CD4-positive, alpha-beta T cell treated with Interleukin-17A for 4 hours (primary cell): ENCODE measurements at regions not wholly inside any gene's neighbourhood (a gene's known extent, or its start where the extent isn't known, plus 50 kb on each side); places are given as distances from the start of the nearest gene placed in this dataset.
"Not testable (repeated sequence)": the region's sequence is repeated elsewhere in the genome, so short reads cannot be mapped to it uniquely, and the experiment has no call there.

Experiments used
- DNase-seq: peaks from one replicate; pipeline ENCODE4 v3.0.0-alpha.2; 2020; ENCODE audit warnings: mixed read lengths

DNA sequence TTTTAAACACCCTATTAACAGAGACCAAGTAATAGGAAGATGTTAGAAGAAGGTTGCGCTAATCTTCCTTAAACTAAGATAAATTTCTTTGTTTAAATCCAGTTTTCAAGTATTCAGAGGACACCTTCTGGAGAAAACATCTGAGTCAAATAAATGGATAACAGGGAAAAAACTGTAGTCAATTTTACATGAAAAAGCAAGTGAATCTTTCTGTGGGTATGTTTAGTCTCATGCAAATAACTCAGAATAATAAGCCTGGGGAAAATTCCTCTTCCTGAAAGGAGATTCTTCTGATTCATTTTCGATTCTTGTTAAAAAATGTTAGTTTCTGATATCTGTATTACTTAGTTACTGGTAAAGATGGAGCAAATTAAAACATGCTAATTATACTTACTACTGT, 145.5 kb downstream of the CTH start:
- no peak for DNase-seq

GRCh38 chr1:70567167-70567566, 156.1 kb downstream of the CTH start:
- no peak for DNase-seq

DNA sequence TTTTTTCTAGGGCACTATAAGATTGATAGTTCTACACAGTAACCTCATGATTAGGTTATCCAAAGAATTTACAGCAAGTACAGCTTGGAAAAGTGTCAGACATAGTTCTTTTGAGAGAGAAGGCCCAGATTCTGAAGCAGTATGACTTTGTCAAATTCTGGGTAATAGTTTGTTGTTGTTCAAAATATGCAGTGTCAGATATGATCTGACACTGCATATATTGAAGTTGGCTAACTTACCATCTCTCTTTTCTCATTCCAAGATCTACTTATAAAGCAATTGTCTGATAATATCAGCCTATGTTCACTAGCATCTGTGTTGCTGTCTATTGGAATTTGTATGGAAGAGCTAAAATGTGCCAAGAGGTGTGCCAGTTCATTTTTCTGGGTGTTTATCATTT, 160.1 kb downstream of the CTH start:
- no peak for DNase-seq

DNA sequence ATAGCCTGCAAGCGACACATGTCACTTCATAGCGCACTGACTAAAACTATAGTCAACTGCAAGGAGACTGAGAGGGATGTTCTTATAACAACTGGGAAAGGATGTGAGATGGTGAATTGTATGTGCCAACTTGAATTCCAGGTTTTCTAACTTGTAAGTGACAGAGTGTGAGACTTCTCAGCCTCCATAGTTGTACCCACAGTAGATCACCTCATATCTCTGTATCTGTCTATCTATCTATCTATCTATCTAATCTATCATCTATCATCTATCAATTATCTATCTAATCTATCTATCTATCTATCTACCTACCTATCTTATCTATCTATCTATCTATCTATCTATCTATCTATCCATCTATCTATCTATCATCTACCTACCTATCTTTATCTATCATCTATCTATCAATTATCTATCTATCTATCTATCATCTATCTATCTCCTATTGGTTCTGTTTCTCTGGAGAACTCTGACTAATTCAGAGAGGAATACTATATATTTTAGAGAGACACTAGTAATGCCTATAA, 162.3 kb downstream of the CTH start:
- no peak for DNase-seq

DNA sequence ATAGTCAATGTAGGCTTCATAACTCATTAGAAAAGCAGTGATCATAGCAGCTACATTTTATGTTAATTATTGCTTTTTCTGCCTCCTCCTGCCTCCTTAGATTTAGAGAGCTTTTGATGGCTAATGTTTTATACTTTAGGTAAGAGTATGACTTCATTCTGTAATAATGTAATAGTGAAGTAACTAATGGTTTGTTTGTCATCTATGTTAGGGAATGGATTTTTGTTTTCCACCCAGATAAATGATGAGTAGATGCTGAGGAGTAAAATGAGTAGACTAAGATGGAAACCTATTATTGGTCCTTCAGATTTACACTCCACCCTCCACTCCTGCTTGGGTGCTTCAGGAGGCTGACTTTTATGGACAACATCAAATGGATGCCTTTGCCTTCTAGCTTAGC, 170.6 kb downstream of the CTH start:
- no peak for DNase-seq

- DNase-seq: no peak
Observed at GRCh38 chr1:70583522-70583921, 172.5 kb downstream of the CTH start.

DNA sequence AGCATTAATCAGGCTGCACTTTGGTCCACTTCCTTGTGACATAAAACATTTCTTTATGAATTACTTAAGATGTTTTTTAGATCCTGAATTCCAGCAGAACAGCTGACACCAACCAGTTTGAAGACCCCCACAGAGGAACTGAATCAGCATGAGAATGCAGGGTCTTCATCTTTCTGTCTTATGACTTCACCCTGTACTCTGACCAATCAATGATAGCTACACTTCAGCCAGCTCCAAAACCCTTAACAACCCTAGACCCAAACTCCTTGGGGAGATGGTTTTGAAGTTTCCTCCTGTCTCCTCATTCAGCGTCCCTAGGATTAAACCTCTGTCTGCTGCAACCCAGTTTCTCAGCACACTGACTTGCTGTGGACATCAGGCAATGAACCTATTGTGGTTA, 175.0 kb downstream of the CTH start:
- DNase-seq: no peak

DNA sequence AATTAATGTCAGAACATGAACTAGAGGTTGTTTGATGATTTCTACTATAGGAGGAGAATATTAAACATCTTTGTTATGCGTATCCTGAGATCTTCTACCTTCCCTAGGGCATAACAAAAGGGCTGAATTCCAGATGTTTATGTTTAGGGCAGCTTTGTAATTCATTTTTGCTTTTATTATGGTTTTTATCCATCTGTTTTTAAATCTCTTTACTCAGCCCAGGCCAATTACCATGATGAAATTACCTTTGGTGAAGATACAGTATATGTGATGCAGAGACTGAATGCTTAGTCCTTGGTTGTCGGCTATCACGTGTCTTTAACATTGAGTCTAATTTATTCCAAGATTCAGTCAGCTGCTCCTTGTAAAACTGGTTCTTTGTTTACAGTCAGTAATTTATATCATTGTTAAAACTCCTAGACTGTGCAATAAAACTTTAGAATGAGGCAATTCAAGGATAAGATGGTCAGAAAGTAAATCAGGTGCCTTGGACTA, 176.9 kb downstream of the CTH start:
- DNase-seq: no peak

GRCh38 chr1:70593551-70593950, 182.5 kb downstream of the CTH start:
- not testable (repeated sequence) for DNase-seq

- no peak for DNase-seq
Observed at GRCh38 chr1:70608815-70609214, 197.7 kb downstream of the CTH start.

DNA sequence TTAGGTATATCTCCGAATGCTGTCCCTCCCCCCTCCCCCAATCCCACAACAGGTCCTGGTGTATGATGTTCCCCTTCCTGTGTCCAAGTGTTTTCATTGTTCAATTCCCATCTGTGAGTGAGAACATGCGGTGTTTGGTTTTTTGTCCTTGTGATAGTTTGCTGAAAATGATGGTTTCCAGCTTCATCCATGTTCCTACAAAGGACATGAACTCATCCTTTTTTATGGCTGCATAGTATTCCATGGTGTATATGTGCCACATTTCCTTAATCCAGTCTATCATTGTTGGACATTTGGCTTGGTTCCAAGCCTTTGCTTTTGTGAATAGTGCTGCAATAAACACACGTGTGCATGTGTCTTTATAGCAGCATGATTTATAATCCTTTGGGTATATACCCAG, 199.1 kb downstream of the CTH start:
- DNase-seq: not testable (repeated sequence)

DNA sequence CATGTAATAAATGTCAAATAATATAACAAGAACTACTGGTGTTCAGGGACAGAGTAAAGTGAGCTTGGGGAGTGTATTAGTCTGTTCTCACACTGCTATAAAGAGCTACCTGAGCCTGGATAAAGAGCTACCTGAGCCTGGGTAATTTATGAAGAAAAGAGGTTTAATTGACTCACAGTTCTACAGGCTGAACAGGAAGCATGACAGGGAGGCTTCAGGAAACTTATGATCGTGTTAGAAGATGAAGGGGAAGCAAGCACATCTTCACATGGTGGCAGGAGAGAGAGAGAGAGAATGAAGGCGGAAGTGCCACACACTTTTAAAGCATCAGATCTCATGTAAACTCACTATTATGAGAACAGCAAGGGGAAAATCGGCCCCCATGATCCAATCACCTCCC, 205.9 kb downstream of the CTH start:
- no peak for DNase-seq

DNA sequence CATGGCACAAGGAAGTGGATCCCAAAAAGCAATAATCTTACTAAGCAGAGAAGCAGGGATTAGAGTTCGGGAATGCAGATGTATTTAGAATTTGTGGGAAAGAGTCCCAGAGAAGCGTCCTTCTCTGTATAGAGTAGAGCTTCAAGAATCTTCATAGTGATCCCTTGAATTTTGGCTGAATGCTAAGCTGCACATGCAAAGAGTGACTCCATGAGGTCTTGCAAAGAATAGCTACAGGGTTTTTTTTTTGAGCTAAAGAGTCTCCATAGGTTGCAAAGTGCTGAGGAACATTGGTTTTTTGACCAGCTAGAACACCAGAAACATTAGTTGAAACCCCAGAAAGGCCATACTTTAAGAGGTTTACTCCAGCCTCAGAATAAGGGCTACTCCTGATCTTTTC, 206.7 kb downstream of the CTH start:
- DNase-seq: no peak

GRCh38 chr1:70627910-70628309, 216.8 kb downstream of the CTH start:
- no peak for DNase-seq

DNA sequence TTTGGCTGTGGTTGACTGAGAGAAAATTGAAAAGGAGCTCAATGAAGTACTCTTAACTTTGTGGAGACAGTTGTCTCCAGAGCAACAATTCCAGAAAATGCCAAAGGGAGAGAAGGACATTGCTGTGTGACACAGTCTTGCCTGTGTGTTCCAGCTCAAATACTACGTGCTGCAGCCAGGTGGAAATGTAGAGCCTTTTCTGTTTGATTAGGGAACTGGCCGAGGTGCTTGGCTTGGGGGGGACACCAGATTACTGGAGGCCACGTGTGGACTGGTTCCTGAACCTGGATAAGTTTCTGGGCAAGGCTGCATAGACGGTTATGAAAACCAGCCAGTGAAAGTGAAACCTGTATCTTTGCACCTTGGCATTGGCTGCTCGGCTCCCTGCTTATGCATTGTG, 217.9 kb downstream of the CTH start:
- DNase-seq: no peak

DNA sequence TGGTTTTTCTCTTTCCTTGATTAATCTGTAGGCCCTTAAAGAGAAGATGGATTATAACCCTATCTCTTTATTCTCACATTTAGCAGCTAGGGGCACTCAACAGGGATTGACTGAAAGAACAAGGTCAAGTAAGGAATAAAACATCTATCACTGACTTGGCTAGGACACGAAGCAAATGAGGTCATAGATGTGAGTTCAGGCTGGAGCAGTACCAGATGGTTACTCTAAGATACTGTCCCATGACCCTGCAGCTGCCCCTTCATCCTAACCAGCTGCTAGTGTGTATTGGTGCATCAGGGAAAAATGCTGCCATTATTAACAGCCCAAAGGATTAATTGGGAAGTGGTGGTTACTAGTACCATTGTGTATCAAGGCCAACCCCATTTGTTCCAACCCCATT, 221.9 kb downstream of the CTH start:
- no peak for DNase-seq

DNA sequence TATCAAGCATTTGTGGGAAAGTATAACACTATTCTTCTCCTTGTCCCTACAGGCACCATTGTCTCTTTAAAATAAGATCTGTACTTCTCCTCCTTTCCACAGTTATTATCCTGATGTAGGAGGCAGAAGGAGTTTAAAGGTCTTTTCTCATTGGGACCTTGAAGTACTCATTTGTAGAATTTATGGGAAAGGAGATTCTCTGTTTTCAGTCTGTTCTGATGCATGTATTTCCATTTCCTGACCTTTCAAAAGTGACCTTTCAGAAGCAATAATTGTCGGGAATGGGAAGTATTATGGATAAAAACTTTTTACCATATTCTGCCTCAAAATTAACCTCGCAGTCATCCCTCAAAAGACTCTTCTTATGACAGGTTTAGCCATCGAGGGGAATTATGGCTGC, 224.8 kb downstream of the CTH start:
- no peak for DNase-seq

- DNase-seq: no peak
Observed at GRCh38 chr1:70641868-70642267, 230.8 kb downstream of the CTH start.

- DNase-seq: no peak
Observed at GRCh38 chr1:70656361-70656760, 245.3 kb downstream of the CTH start.

DNA sequence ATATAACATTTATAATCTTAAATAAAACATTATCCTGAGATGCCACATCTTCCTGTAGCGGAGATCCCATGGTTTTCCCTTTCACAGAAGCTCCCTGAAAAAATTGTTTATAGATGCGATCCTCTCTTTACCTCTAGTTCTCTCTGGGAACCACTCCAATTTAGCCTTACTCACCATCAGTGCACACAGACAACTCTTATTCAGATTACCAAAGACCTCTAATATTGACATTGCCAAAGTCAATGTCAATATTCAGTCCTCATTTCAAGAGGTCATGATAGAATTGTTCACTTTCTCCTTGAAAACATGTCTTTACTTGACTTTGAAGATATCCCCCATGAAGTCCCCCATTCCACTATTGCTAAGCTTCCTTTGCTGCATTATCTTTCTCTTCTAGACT, 248.8 kb downstream of the CTH start:
- DNase-seq: no peak

GRCh38 chr1:70666381-70667140, 255.5 kb downstream of the CTH start:
- no peak for DNase-seq

DNA sequence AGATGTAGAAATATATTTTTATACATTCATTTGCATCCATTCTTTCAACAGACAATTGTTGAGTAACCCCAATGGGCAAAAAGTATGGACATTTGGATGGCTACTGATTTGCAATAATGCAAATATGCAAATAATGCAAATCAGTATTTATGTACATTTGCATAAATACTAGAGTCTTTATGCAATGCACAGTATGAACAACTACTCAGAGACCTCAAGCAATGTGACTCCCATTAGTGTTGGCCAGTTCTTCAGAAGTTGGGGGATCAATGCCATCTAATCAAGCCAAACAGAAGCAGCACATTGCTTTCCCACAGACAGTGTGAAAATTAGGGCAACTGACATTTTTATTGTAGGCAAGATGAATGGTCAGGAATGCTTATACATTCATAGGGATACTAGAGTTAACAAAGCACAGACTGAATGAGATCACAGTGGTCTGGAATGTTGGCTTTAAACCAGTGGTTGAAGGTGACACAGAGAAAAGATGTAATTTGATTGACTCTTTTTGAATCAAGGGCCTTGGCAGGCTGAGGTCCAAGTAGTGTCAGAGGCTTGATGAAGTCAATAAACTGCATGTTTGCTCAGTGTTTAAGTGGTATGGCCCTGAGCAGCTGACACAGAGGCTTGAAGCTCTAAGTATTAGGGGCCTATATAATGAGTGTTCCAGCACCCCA, 256.6 kb downstream of the CTH start:
- no peak for DNase-seq

GRCh38 chr1:70671006-70671405, 259.9 kb downstream of the CTH start:
- no peak for DNase-seq

DNA sequence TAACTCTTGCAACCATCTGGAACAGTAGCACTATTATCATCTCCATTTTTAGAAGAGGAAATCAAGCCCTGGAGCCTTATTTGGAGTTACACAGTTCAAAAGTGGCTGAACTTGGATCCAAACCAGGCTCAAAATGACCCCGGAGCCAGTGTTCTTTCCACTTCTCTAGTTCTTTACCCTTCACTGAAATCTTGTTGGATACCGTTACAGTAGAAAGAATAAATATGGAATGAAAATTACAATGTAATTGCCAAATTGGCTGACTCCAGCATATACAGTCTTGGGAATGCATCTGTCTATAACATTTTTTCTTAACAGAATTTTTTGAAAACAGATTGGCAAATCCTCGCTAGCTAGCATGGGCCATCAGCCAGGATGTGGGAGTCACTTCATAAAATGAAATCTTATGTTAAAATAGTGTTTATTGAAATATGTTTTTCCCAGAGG, 261.4 kb downstream of the CTH start:
- DNase-seq: no peak
